HG02571 (cell line): ENCODE measurements at regions not wholly inside any gene's neighbourhood (a gene's known extent, or its start where the extent isn't known, plus 50 kb on each side); places are given as distances from the start of the nearest gene placed in this dataset.
A peak's percentile ranks its signal among the peaks of the same experiment; 100 is the strongest.
"Not testable (repeated sequence)": the region's sequence is repeated elsewhere in the genome, so short reads cannot be mapped to it uniquely, and the experiment has no call there.

ENCODE experiments used
- ATAC-seq: cut with Tn5 transposase; IDR thresholded peaks from one replicate; pipeline ENCODE4 v1.9.1; 2021; ENCODE audit warnings: mild to moderate bottlenecking, moderate library complexity; ENCODE audit not compliant: unreplicated experiment

DNA sequence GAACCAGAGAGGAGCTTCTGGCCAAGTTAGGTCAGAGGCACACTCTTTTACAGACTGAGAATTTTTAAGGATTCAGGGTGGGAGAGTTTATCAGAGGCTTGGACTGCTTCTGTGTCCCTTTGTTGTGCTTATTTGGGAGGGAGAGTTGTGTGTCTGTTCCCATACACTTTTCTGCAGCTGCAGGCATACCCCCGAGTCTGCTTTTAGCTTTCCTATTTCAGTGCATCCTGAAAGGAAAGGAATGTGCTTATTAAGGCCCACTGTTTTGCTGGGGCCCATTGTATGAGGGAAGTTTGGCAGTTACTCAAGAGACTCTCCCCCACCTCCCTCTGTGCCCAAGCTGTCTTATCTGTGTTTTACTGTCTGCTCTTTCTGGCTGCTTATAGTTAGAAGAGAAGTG lies 257.4 kb upstream of the AADAT start:
- ATAC-seq, result not testable (repeated sequence)

DNA sequence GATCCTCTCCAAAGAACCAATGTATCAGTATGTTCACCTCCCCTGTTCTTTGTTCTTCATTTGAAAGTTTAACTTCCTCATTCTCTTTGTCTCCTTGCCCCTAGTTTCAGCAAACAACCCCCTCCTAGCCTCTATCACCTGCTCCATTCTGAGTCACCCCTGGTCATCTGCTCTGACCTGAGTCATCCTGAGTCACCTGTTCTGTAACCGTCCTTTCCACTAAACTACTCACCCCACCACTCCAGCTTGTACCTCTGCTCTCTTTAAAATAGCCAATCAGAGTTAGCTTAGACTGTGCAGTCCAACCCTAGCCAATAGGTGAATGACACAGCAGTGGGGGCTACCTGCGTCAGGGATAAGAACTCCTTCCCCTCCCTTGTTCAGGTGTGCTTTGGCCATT lies 249.8 kb upstream of the AADAT start:
- ATAC-seq, result no peak

DNA sequence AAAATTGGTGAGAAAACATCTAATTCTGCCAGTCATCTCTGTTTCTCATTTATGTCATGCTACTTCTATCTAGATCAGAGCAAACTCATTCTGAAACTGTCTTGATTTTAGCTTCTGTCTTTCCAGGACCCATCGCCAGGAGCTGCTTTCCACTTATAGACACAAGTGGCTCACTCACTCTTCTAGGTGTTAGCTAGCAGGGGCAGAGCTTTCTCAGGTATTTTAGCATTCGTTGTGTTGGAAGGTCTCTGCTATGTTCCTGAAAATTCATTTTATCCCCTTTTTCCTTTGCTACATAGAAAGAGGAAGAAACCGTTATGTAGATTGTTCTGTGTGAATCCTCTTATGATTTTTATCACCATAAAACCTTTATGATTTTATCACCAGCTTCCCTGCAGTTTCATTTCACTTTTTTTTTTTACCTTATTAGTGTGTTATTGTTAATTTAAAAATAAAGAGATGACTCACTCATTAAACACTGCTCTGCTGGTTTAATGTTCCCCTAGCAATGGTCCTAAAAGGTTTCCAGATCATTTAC lies 246.6 kb upstream of the AADAT start:
- peak; percentile 88 for ATAC-seq

- ATAC-seq, result no peak
Observed at GRCh38 chr4:170325599-170325998, 235.8 kb upstream of the AADAT start.

DNA sequence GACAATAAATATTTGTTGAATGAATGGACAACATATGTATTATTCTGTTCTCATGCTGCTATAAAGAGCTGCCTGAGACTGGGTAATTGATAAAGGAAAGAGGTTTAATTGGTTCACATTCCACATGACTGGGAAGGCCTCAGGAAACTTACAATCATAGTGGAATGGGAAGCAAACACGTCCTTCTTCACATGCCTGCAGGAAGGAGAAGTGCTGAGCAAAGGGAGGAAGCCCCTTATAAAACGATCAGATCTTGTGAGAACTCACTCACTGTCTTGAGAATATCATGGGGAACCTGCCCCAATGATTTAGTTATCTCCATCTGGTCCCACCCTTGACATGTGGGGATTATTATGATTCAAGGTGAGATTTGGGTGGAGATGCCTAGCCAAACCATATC lies 233.9 kb upstream of the AADAT start:
- no peak for ATAC-seq

DNA sequence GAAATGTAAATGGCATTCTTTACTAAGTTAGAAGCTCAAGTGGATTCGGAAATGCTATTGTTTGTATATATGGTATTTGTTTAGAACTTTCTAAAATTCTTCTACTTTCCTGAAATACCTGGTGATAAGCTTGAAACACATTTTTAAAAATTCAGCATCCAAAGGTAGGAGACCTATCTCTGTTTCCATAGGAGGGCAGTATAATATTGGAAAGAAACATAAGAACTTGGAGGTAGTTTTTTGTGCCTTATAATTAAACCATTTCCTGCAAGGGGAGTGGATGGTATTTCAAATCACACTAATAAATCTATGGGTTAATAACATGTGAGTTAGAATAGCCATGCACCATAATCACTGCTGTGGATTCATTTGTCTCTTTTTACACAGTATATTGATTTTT lies 217.4 kb upstream of the AADAT start:
- ATAC-seq, result no peak

DNA sequence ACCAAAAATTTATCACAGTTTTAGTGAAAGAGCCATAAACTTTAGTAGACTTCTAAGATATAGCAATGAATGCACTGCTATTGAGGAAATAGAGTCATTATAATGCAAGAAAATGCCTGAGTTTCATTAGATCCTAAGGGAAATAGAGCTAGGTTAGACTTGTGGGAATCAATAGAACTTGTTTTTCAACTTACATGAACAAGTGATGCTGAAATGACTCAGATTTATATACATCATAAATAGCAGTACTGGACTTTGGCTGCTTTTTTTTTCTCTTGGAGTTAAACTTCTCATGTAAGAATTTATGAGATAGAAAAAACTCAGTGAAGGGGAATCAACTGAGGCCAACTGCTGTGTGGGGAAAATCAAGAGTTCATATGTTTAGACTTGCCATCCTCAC lies 216.5 kb upstream of the AADAT start:
- ATAC-seq, result no peak

DNA sequence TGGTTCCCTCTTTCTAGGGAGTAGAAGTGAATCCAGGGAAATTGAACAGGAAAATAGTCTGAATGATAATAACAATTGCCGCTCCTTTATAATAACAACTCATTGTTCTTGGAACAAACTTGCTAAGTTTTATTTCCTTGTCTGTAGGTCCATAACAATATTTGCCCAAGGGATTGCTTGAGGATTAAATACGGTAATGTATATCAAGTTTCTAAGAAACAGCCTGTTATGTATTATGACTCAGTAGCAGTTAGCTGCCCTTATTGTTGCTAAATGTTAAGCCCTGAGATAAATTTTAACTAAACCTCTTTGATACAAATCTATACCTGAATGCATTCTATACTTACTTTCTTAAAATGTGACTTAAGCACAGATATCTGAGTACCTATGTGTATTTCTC lies 215.9 kb upstream of the AADAT start:
- ATAC-seq, result no peak

GRCh38 chr4:170281027-170281426 lies 191.3 kb upstream of the AADAT start:
- ATAC-seq, result no peak

- no peak for ATAC-seq
Observed at GRCh38 chr4:170278460-170278859, 188.7 kb upstream of the AADAT start.

- ATAC-seq, result no peak
Observed at GRCh38 chr4:170274616-170275015, 184.9 kb upstream of the AADAT start.

DNA sequence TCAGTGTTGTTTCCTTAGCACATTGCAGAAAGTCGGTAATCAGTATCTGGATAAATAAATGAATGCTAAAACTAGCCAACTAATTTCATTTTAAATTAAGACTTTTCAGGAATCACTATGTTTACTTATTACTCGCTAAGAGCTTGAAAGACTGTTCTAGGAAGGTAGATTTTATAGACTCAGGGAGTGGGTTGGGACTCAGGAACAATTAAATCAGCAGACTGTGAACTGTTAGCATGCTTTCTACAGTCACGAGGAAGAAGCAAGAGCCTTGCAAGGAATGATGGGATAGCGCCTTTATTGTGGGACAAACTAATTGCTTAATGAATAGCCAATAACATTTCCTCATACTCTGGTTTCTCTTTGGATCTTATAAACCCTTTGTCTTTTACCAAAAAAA lies 183.2 kb upstream of the AADAT start:
- no peak for ATAC-seq

- ATAC-seq, result no peak
Observed at GRCh38 chr4:170271723-170272122, 182.0 kb upstream of the AADAT start.

- ATAC-seq, result no peak
Observed at GRCh38 chr4:170270628-170271027, 180.9 kb upstream of the AADAT start.

- ATAC-seq, result no peak
Observed at GRCh38 chr4:170269950-170270349, 180.2 kb upstream of the AADAT start.

DNA sequence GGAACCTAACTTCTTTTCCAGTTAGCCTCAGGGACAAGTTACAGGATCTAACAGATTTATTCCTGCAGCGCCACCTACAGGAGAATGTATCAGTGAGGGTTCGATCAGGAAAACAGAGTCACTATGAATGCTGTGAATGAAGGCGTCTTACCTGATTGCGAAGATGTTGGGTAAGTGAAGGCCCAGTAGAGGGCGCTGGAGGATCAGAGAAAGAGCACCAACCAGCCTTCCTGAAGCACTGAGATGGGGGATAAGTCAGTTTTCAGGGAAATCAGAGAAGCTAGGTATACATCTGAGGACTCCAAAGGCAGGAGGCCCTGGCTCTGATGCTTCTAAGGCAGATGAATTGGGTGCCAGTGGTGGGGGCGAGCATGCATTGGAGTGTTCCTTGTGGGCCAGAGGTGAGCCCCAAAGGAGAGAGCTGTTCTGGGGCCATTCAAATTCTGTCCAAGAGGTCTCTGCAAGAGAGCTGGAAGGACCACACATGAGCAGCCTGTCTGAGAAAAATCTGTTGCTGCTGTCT lies 169.9 kb upstream of the AADAT start:
- ATAC-seq, result peak; percentile 99

DNA sequence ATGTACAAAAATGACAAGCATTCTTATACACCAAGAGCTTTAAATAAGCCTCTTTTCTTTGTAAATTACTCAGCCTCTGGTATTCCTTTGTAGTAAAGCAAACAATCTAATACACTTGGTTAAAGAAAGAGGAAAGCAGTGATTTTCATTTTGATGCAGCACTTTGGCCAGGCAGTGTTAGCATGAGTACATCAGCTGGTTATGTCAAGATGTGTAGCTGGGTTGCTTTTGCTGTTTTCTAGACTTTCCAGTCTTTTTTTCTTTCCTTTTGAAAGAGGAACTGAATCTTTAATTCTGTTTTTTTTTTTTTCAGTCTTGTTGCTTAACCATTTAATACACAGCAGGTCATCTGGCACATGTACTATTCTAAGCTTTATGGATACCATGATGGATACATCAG lies 167.1 kb upstream of the AADAT start:
- ATAC-seq, result no peak

- no peak for ATAC-seq
Observed at GRCh38 chr4:170248576-170248975, 158.8 kb upstream of the AADAT start.

- no peak for ATAC-seq
Observed at GRCh38 chr4:170248029-170248428, 158.3 kb upstream of the AADAT start.

- ATAC-seq, result no peak
Observed at GRCh38 chr4:170247596-170247995, 157.8 kb upstream of the AADAT start.

- ATAC-seq, result no peak
Observed at GRCh38 chr4:170243662-170244288, 154.0 kb upstream of the AADAT start.

GRCh38 chr4:170242471-170242870 lies 152.7 kb upstream of the AADAT start:
- no peak for ATAC-seq

DNA sequence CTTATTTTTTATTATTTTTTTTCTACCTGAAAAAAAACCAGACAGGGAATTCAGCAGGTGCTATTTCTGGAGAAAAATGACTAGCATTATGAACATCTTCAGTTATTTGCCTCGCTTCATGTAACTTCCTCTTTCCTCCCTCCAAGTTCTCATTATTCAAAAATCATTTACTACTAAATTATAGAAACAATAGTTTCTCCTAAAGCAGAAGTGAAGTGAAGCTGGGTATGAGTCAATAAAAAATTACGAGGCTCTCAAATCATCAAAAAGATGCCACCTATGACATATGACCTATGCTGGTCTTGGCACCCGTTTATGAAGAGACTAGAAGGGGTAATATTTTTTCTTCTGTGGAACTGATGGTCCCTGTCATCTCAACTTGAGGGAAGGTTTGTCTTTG lies 145.0 kb upstream of the AADAT start:
- ATAC-seq, result no peak
